Dermis microvascular lymphatic vessel endothelial cell (primary cell): ENCODE measurements at regions not wholly inside any gene's neighbourhood (a gene's known extent, or its start where the extent isn't known, plus 50 kb on each side); places are given as distances from the start of the nearest gene placed in this dataset.
A peak's percentile ranks its signal among the peaks of the same experiment; 100 is the strongest.
"Not testable (repeated sequence)": the region's sequence is repeated elsewhere in the genome, so short reads cannot be mapped to it uniquely, and the experiment has no call there.

Source experiments
- DNase-seq, 2 donors: peaks; one replicate each; pipeline versions ENCODE4 v3.0.0 to v3.0.0-alpha.2; 2010; ENCODE audit warnings: low read depth in 2 of 2

GRCh38 chr16:56019274-56019673 lies 144.1 kb upstream of the CES5A start:
- DNase-seq = no peak

- peak in 1 of 2 donors; percentile 24 for DNase-seq
Measured at GRCh38 chr16:56013962-56014552, 138.9 kb upstream of the CES5A start.

- DNase-seq = no peak
Measured at GRCh38 chr16:56012482-56012811, 137.3 kb upstream of the CES5A start.

GRCh38 chr16:56011808-56012481 lies 136.8 kb upstream of the CES5A start:
- no peak for DNase-seq

- DNase-seq = no peak
Measured at GRCh38 chr16:56005958-56006357, 130.8 kb upstream of the CES5A start.

- DNase-seq = no peak
Measured at GRCh38 chr16:55999683-56000082, 124.5 kb upstream of the CES5A start.

- DNase-seq = no peak
Measured at GRCh38 chr16:55993088-55993487, 117.9 kb upstream of the CES5A start.

GRCh38 chr16:55992551-55992950 lies 117.4 kb upstream of the CES5A start:
- no peak for DNase-seq

- DNase-seq = no peak
Measured at GRCh38 chr16:55991843-55992242, 116.7 kb upstream of the CES5A start.

GRCh38 chr16:55989569-55989907 lies 114.4 kb upstream of the CES5A start:
- no peak for DNase-seq

- DNase-seq = not testable (repeated sequence)
Measured at GRCh38 chr16:55988850-55989568, 113.8 kb upstream of the CES5A start.

GRCh38 chr16:55988013-55988412 lies 112.8 kb upstream of the CES5A start:
- no peak for DNase-seq

GRCh38 chr16:55982597-55982996 lies 107.4 kb upstream of the CES5A start:
- no peak for DNase-seq

- no peak for DNase-seq
Measured at GRCh38 chr16:55981557-55981956, 106.4 kb upstream of the CES5A start.

- DNase-seq = no peak
Measured at GRCh38 chr16:55976815-55977214, 101.6 kb upstream of the CES5A start.

GRCh38 chr16:55971447-55971846 lies 96.3 kb upstream of the CES5A start:
- DNase-seq = no peak

GRCh38 chr16:55968221-55968620 lies 93.0 kb upstream of the CES5A start:
- no peak for DNase-seq

GRCh38 chr16:55964923-55965475 lies 89.8 kb upstream of the CES5A start:
- DNase-seq = no peak

- DNase-seq = no peak
Measured at GRCh38 chr16:55955845-55956244, 80.7 kb upstream of the CES5A start.

GRCh38 chr16:55955424-55955823 lies 80.3 kb upstream of the CES5A start:
- no peak for DNase-seq

GRCh38 chr16:55954906-55955305 lies 79.7 kb upstream of the CES5A start:
- DNase-seq = no peak

GRCh38 chr16:55949518-55949917 lies 74.3 kb upstream of the CES5A start:
- DNase-seq = no peak

GRCh38 chr16:55948230-55948629 lies 73.1 kb upstream of the CES5A start:
- DNase-seq = no peak
